ENCODE measurements at regions not wholly inside any gene's neighbourhood (a gene's known extent, or its start where the extent isn't known, plus 50 kb on each side); places are given as distances from the start of the nearest gene placed in this dataset.

GRCh38 chr16:47876511-47876910, 279.3 kb downstream of the ABCC12 start (continued):
- TF ChIP-seq KDM4A (IDR thresholded peaks at IDR 0.05; ENCODE audit: low read depth, low read length, severe bottlenecking) (no peak), SRF (IDR thresholded peaks at IDR 0.05; ENCODE audit: low read depth, low read length) (no peak)
